ENCODE measurements at regions not wholly inside any gene's neighbourhood (a gene's known extent, or its start where the extent isn't known, plus 50 kb on each side); places are given as distances from the start of the nearest gene placed in this dataset.

GRCh38 chr5:58080573-58080972, 379.3 kb downstream of the PLK2 start:
- no peak overlapping the region for H3K4me3 ChIP-seq
- no peak overlapping the region for H3K27ac ChIP-seq
- ATAC-seq (no peak), DNase-seq (no peak)
- no peaks in the 10 kb centered on the region for H3K27me3 ChIP-seq
- 20 to 48% (median 38%) methylated on average over 1 of the region's 1 CpG for WGBS, 4 donors
- intact Hi-C loops (cut with DNase I): no loop called here
- no peaks in the 10 kb centered on the region for H3K36me3 ChIP-seq
- TF ChIP-seq CTCF (IDR thresholded peaks at IDR 0.05) (no peak), POLR2A (IDR thresholded peaks at IDR 0.05) (no peak)
- H3K4me1 ChIP-seq: peaks cover 0 to 34% (median 26%) of the 10 kb centered on the region in 12 donors
- H3K9me3 ChIP-seq: no peaks in the 10 kb centered on the region

GRCh38 chr5:58077966-58078365, 381.9 kb downstream of the PLK2 start:
- Histone ChIP-seq H3K27ac (peak overlapping the region in 7 of 12 donors; percentile 6 to 82 (median 28)), H3K36me3 (no peaks in the 10 kb centered on the region), H3K4me3 (no peak overlapping the region), H3K27me3 (no peaks in the 10 kb centered on the region), H3K4me1 (peaks cover 2 to 58% (median 44%) of the 10 kb centered on the region in 12 donors), H3K9me3 (no peaks in the 10 kb centered on the region)
- intact Hi-C loops (cut with DNase I): loop anchor here in 9 of 10 donors (5.0 to 10.0 kb wide), 6 partner anchors 167 to 379 kb away; no protein-coding TSS in a partner anchor
- ATAC-seq (no peak), DNase-seq (no peak)
- 77 to 88% (median 85%) methylated on average over 2 of the region's 2 CpGs for WGBS, 4 donors
- TF ChIP-seq CTCF (IDR thresholded peaks at IDR 0.05) (no peak), POLR2A (IDR thresholded peaks at IDR 0.05) (no peak)

- intact Hi-C loops (cut with DNase I): loop anchor here in 9 of 10 donors (5.0 to 10.0 kb wide), 6 partner anchors 167 to 380 kb away; no protein-coding TSS in a partner anchor
- H3K4me1 ChIP-seq: peaks cover 6 to 64% (median 50%) of the 10 kb centered on the region in 12 donors
- H3K27ac ChIP-seq: peak overlapping the region in 8 of 12 donors; percentile 1 to 82 (median 34)
- TF ChIP-seq POLR2A (IDR thresholded peaks at IDR 0.05) (no peak), CTCF (IDR thresholded peaks at IDR 0.05) (no peak)
- H3K36me3 ChIP-seq: no peaks in the 10 kb centered on the region
- H3K9me3 ChIP-seq: no peaks in the 10 kb centered on the region
- DNase-seq: no peak
- ATAC-seq: no peak
- no peaks in the 10 kb centered on the region for H3K27me3 ChIP-seq
- H3K4me3 ChIP-seq: no peak overlapping the region
- 42 to 62% (median 52%) methylated on average over 3 of the region's 3 CpGs for WGBS, 4 donors
Measured at GRCh38 chr5:58077416-58077815, 382.5 kb downstream of the PLK2 start.

GRCh38 chr5:58076483-58077257, 383.2 kb downstream of the PLK2 start:
- H3K27me3 ChIP-seq: no peaks in the 10 kb centered on the region
- H3K4me3 ChIP-seq: no peak overlapping the region
- ATAC-seq: peak in 1 of 4 donors; percentile 27
- 62 to 81% (median 76%) methylated on average over 7 of the region's 7 CpGs for WGBS, 4 donors
- H3K9me3 ChIP-seq: no peaks in the 10 kb centered on the region
- H3K36me3 ChIP-seq: no peaks in the 10 kb centered on the region
- no peak for DNase-seq
- peaks cover 6 to 71% (median 57%) of the 10 kb centered on the region in 12 donors for H3K4me1 ChIP-seq
- TF ChIP-seq POLR2A (IDR thresholded peaks at IDR 0.05) (no peak), CTCF (IDR thresholded peaks at IDR 0.05) (no peak)
- H3K27ac ChIP-seq: peak overlapping the region in 8 of 12 donors; percentile 1 to 82 (median 42)
- intact Hi-C loops (cut with DNase I): loop anchor here in 9 of 10 donors (5.0 to 10.0 kb wide), 6 partner anchors 168 to 381 kb away; no protein-coding TSS in a partner anchor
